MM.1S (cell line): ENCODE measurements at regions not wholly inside any gene's neighbourhood (a gene's known extent, or its start where the extent isn't known, plus 50 kb on each side); places are given as distances from the start of the nearest gene placed in this dataset.

Source experiments
- DNase-seq: peaks from one replicate; pipeline ENCODE4 v3.0.0-alpha.2; 2015
- H2AFZ ChIP-seq: fragments of 300-600 bp; sonication (generic); 2 replicates; pipeline ENCODE4 v1.6.0; 2016; ENCODE audit warnings: antibody characterized with exemption, low read length
- H3F3A ChIP-seq: fragments of 300-600 bp; sonication (generic); 2 replicates; pipeline ENCODE4 v1.6.1; 2016; ENCODE audit warnings: mild to moderate bottlenecking, antibody characterized with exemption, low read length, moderate library complexity, mixed read lengths; ENCODE audit not compliant: insufficient read depth
- H3K27ac ChIP-seq: fragments of 300-600 bp; sonication (generic); 2 replicates; pipeline ENCODE4 v1.5.1; 2016; ENCODE audit warnings: mild to moderate bottlenecking, low read length
- H3K27me3 ChIP-seq: fragments of 300-600 bp; sonication (generic); replicated peaks from 2 replicates; pipeline ENCODE4 v1.6.0; 2016; ENCODE audit warnings: low read length; ENCODE audit not compliant: insufficient read depth
- H3K36me3 ChIP-seq: fragments of 300-600 bp; sonication (generic); replicated peaks from 2 replicates; pipeline ENCODE4 v1.6.1; 2016; ENCODE audit warnings: mild to moderate bottlenecking, low read length, mixed read lengths; ENCODE audit not compliant: insufficient read depth
- H3K4me1 ChIP-seq: fragments of 300-600 bp; sonication (generic); 2 replicates; pipeline ENCODE4 v1.6.1; 2016; ENCODE audit warnings: low read length, mixed read lengths
- H3K4me2 ChIP-seq: fragments of 300-600 bp; sonication (generic); 2 replicates; pipeline ENCODE4 v1.6.0; 2016; ENCODE audit warnings: low read depth, low read length
- H3K4me3 ChIP-seq: fragments of 300-600 bp; sonication (generic); 2 replicates; pipeline ENCODE4 v1.5.1; 2016; ENCODE audit warnings: low read length, mixed read lengths
- H3K79me2 ChIP-seq: fragments of 300-600 bp; sonication (generic); 2 replicates; pipeline ENCODE4 v1.6.1; 2016; ENCODE audit warnings: mixed run types, low read length, mixed read lengths
- H3K9ac ChIP-seq: fragments of 300-600 bp; sonication (generic); 2 replicates; pipeline ENCODE4 v1.6.1; 2016; ENCODE audit warnings: low read length, mixed read lengths
- H3K9me2 ChIP-seq: fragments of 300-600 bp; sonication (generic); replicated peaks from 2 replicates; pipeline ENCODE4 v1.6.1; 2016; ENCODE audit warnings: mild to moderate bottlenecking, low read length, mixed read lengths; ENCODE audit not compliant: insufficient read depth
- H3K9me3 ChIP-seq: fragments of 300-600 bp; sonication (generic); replicated peaks from 2 replicates; pipeline ENCODE4 v1.6.1; 2016; ENCODE audit warnings: mild to moderate bottlenecking, low read length, mixed read lengths; ENCODE audit not compliant: insufficient read depth
- H4K20me1 ChIP-seq: fragments of 300-600 bp; sonication (generic); 2 replicates; pipeline ENCODE4 v1.6.1; 2016; ENCODE audit warnings: mild to moderate bottlenecking, low read length, moderate library complexity, mixed read lengths; ENCODE audit not compliant: insufficient read depth
- CTCF ChIP-seq: fragments of 300-600 bp; sonication (generic); IDR thresholded peaks from 2 replicates; pipeline ENCODE4 v1.5.1; 2016; ENCODE audit warnings: antibody characterized with exemption, low read length, mixed read lengths
- EZH2 ChIP-seq: fragments of 300-600 bp; sonication (generic); optimal IDR thresholded peaks from 2 replicates; pipeline ENCODE3; 2017; ENCODE audit warnings: low read depth, mild to moderate bottlenecking, antibody characterized with exemption, low read length, mixed read lengths
- EZH2phosphoT487 ChIP-seq: fragments of 300-600 bp; sonication (generic); IDR thresholded peaks from 2 replicates; pipeline ENCODE4 v1.6.1; 2018; ENCODE audit warnings: antibody characterized with exemption, low read length

GRCh38 chrX:94455782-94456181 lies 781.8 kb downstream of the FAM133A start:
- Histone ChIP-seq H3K9ac (no peak overlapping the region), H3K9me2 (no peaks in the 10 kb centered on the region), H3K36me3 (no peaks in the 10 kb centered on the region), H3K79me2 (no peaks in the 10 kb centered on the region), H3K4me1 (no peaks in the 10 kb centered on the region), H3K27me3 (no peaks in the 10 kb centered on the region), H3F3A (no peaks in the 10 kb centered on the region), H2AFZ (no peak overlapping the region), H3K4me2 (no peak overlapping the region), H4K20me1 (no peaks in the 10 kb centered on the region), H3K27ac (no peak overlapping the region), H3K9me3 (no peaks in the 10 kb centered on the region), H3K4me3 (no peak overlapping the region)
- TF ChIP-seq EZH2phosphoT487: no peak
- DNase-seq: no peak

GRCh38 chrX:94492541-94492940 lies 818.5 kb downstream of the FAM133A start:
- H3K4me3 ChIP-seq: no peak overlapping the region
- no peak overlapping the region for H3K4me2 ChIP-seq
- no peak overlapping the region for H3K9ac ChIP-seq
- no peaks in the 10 kb centered on the region for H3K9me3 ChIP-seq
- H4K20me1 ChIP-seq: no peaks in the 10 kb centered on the region
- no peaks in the 10 kb centered on the region for H3K4me1 ChIP-seq
- H3K79me2 ChIP-seq: no peaks in the 10 kb centered on the region
- H3F3A ChIP-seq: no peaks in the 10 kb centered on the region
- H3K9me2 ChIP-seq: no peaks in the 10 kb centered on the region
- no peak for TF ChIP-seq EZH2phosphoT487
- TF ChIP-seq CTCF: no peak
- TF ChIP-seq EZH2: no peak
- no peak overlapping the region for H3K27ac ChIP-seq
- no peak overlapping the region for H2AFZ ChIP-seq
- no peak for DNase-seq
- no peaks in the 10 kb centered on the region for H3K36me3 ChIP-seq
- no peaks in the 10 kb centered on the region for H3K27me3 ChIP-seq

GRCh38 chrX:94493405-94493804 lies 819.4 kb downstream of the FAM133A start:
- no peak for TF ChIP-seq EZH2phosphoT487
- TF ChIP-seq CTCF: no peak
- H3K4me2 ChIP-seq: no peak overlapping the region
- no peak overlapping the region for H3K4me3 ChIP-seq
- no peak for DNase-seq
- no peaks in the 10 kb centered on the region for H4K20me1 ChIP-seq
- H2AFZ ChIP-seq: no peak overlapping the region
- no peaks in the 10 kb centered on the region for H3F3A ChIP-seq
- no peak overlapping the region for H3K9ac ChIP-seq
- no peaks in the 10 kb centered on the region for H3K36me3 ChIP-seq
- no peaks in the 10 kb centered on the region for H3K9me3 ChIP-seq
- no peaks in the 10 kb centered on the region for H3K27me3 ChIP-seq
- H3K27ac ChIP-seq: no peak overlapping the region
- H3K79me2 ChIP-seq: no peaks in the 10 kb centered on the region
- H3K4me1 ChIP-seq: no peaks in the 10 kb centered on the region
- no peaks in the 10 kb centered on the region for H3K9me2 ChIP-seq

GRCh38 chrX:94511564-94511963 lies 837.6 kb downstream of the FAM133A start:
- Histone ChIP-seq H3F3A (no peaks in the 10 kb centered on the region), H3K9me2 (no peaks in the 10 kb centered on the region), H3K36me3 (no peaks in the 10 kb centered on the region), H4K20me1 (no peaks in the 10 kb centered on the region), H3K9me3 (no peaks in the 10 kb centered on the region), H3K9ac (no peak overlapping the region), H2AFZ (no peak overlapping the region), H3K27ac (no peak overlapping the region), H3K27me3 (no peaks in the 10 kb centered on the region), H3K79me2 (no peaks in the 10 kb centered on the region), H3K4me2 (no peak overlapping the region), H3K4me1 (no peaks in the 10 kb centered on the region), H3K4me3 (no peak overlapping the region)
- DNase-seq: no peak
- TF ChIP-seq CTCF: no peak
- TF ChIP-seq EZH2: no peak
- TF ChIP-seq EZH2phosphoT487: no peak
